K562 (cell line): ENCODE measurements at regions not wholly inside any gene's neighbourhood (a gene's known extent, or its start where the extent isn't known, plus 50 kb on each side); places are given as distances from the start of the nearest gene placed in this dataset.

Experiments
- ATAC-seq: fragments of 200-7000 bp; cut with Tn5 transposase; 3 replicates; pipeline ENCODE4 v1.9.1; 2020; ENCODE audit warnings: moderate library complexity
- BruUV-seq: library from RNA; stranded (reverse); fragments of 400-500 nt; replicated peaks from 2 replicates; lab custom pipeline; 2021; lab: Mats Ljungman, UMichigan
- CTCF ChIA-PET: fragments of 300-600 bp; formaldehyde crosslinking; extraction: SDS; loops from one replicate; lab custom pipeline; 2021; ENCODE audit warnings: low intra/inter-chr PET ratio; lab: Yijun Ruan, JAX
- POLR2A ChIA-PET: fragments of 300-600, 350-650 bp; sonication (Branson Sonifier 250); formaldehyde crosslinking; extraction: SDS; loops from one replicate; lab custom pipeline; 2021; ENCODE audit warnings: antibody characterized with exemption, inconsistent platforms; lab: Yijun Ruan, JAX
- DNase-seq, 4 experiments: peaks; one replicate each; pipeline versions ENCODE4 v3.0.0 to v3.0.0-alpha.2; 2011 to 2018; ENCODE audit warnings: low spot score in 3 of 4, mixed read lengths in 3 of 4; ENCODE audit errors: extremely low read depth in 1 of 4
- FAIRE-seq: peaks from 2 replicates; lab custom pipeline; 2011; peaks lifted over from hg19 to GRCh38; lab: Jason Lieb, UNC
- H2AFZ ChIP-seq: 2 replicates; pipeline ENCODE4 v1.6.0; 2011; ENCODE audit warnings: low read depth, low read length, control low read depth, inconsistent platforms
- H3K27ac ChIP-seq: fragments of 200-600 bp; 3 replicates; pipeline ENCODE4 v1.8.0; 2011; ENCODE audit warnings: low read depth, mild to moderate bottlenecking, control low read depth, inconsistent platforms, low read length, moderate library complexity, mixed read lengths; ENCODE audit errors: extremely low read depth
- H3K27me3 ChIP-seq, 2 experiments: fragments of 300-600 bp in 1 of 2; 2 replicates in 1 of 2; 3 replicates in 1 of 2; pipeline versions ENCODE4 v1.6.0 to v1.8.0; 2011; ENCODE audit warnings: inconsistent platforms in 2 of 2, low read length in 2 of 2, mild to moderate bottlenecking in 1 of 2, mixed read lengths in 1 of 2, moderate library complexity in 1 of 2; ENCODE audit not compliant: control insufficient read depth in 2 of 2, insufficient read depth in 2 of 2
- H3K36me3 ChIP-seq: fragments of 300-600 bp; 3 replicates; pipeline ENCODE4 v1.8.0; 2011; ENCODE audit warnings: mild to moderate bottlenecking, low read length, inconsistent platforms; ENCODE audit not compliant: control insufficient read depth, insufficient read depth
- H3K4me1 ChIP-seq, 2 experiments: fragments of 200-600 bp in 1 of 2; replicated peaks in 1 of 2; 2 replicates in 1 of 2; 3 replicates in 1 of 2; pipeline versions ENCODE4 v1.5.1 to v1.8.0; 2011; ENCODE audit warnings: inconsistent platforms in 2 of 2, low read length in 2 of 2, mild to moderate bottlenecking in 1 of 2, mixed read lengths in 1 of 2, moderate library complexity in 1 of 2; ENCODE audit not compliant: control insufficient read depth in 2 of 2, insufficient read depth in 2 of 2
- H3K4me2 ChIP-seq: 2 replicates; pipeline ENCODE4 v1.6.1; 2011; ENCODE audit warnings: low read length, control low read depth, inconsistent platforms, mixed read lengths; ENCODE audit not compliant: insufficient read depth
- H3K4me3 ChIP-seq: fragments of 200-600 bp; sonication (generic), shearing (Covaris generic); 2 replicates; pipeline ENCODE4 v1.5.1; 2016; ENCODE audit warnings: control low read depth, inconsistent platforms
- H3K79me2 ChIP-seq: fragments of 200-600 bp; 3 replicates; pipeline ENCODE4 v1.8.0; 2011; ENCODE audit warnings: low read length, inconsistent platforms; ENCODE audit not compliant: control insufficient read depth, insufficient read depth
- H3K9ac ChIP-seq, 2 experiments: 2 replicates each; pipeline versions ENCODE4 v1.6.0 to v1.6.1; 2011; ENCODE audit warnings: low read depth in 2 of 2, low read length in 2 of 2, control low read depth in 1 of 2, inconsistent platforms in 1 of 2, mild to moderate bottlenecking in 1 of 2, mixed read lengths in 1 of 2; ENCODE audit not compliant: insufficient read depth in 1 of 2
- H3K9me1 ChIP-seq: one replicate; pipeline ENCODE4 v1.6.0; 2011; ENCODE audit warnings: inconsistent platforms, mild to moderate bottlenecking, low read length, moderate library complexity; ENCODE audit not compliant: control insufficient read depth, insufficient read depth
- H3K9me3 ChIP-seq: replicated peaks from 2 replicates; pipeline ENCODE4 v1.5.1; 2011; ENCODE audit warnings: low read depth, low read length, inconsistent platforms; ENCODE audit not compliant: control insufficient read depth, insufficient read depth
- H4K20me1 ChIP-seq: replicated peaks from 2 replicates; pipeline ENCODE4 v1.6.1; 2011; ENCODE audit warnings: low read length, inconsistent platforms, mixed read lengths; ENCODE audit not compliant: control insufficient read depth, insufficient read depth
- CLOCK ChIP-seq: fragments of 250-450 bp; sonication (Bioruptor Pico); IDR thresholded peaks from 2 replicates; pipeline ENCODE4 v1.4.0; 2020; ENCODE audit warnings: mild to moderate bottlenecking, moderate library complexity, borderline replicate concordance
- FOXJ2 ChIP-seq: fragments of 200-800 bp; sonication (Bioruptor generic); IDR thresholded peaks from 2 replicates; pipeline ENCODE4 v1.6.1; 2016; ENCODE audit warnings: missing genetic modification characterization, missing compliant biosample characterization
- HDAC6 ChIP-seq: IDR thresholded peaks from 2 replicates; pipeline ENCODE4 v1.6.1; 2012; ENCODE audit warnings: low read depth, mild to moderate bottlenecking, control low read depth, inconsistent platforms, low read length, moderate library complexity
- HDAC8 ChIP-seq: fragments of 450-650 bp; IDR thresholded peaks from 2 replicates; pipeline ENCODE4 v1.6.1; 2016; ENCODE audit warnings: mild to moderate bottlenecking, missing genetic modification characterization, moderate library complexity, missing compliant biosample characterization
- MIER1 ChIP-seq: fragments of 450-650 bp; IDR thresholded peaks from 2 replicates; pipeline ENCODE4 v1.6.1; 2016; ENCODE audit warnings: antibody characterized with exemption, mild to moderate bottlenecking, low read depth
- POLR2B ChIP-seq: fragments of 450-650 bp; IDR thresholded peaks from 2 replicates; pipeline ENCODE4 v1.6.1; 2018; ENCODE audit warnings: low read depth; ENCODE audit not compliant: partially characterized antibody
- RBM39 ChIP-seq: fragments of 200-400 bp; formaldehyde crosslinking; optimal IDR thresholded peaks from 2 replicates; pipeline ENCODE3; 2018; ENCODE audit warnings: low read depth, low read length
- THRAP3 ChIP-seq: fragments of 450-650 bp; IDR thresholded peaks from 2 replicates; pipeline ENCODE4 v1.6.1; 2016; ENCODE audit warnings: mild to moderate bottlenecking, inconsistent platforms, borderline replicate concordance
- ZNF217 ChIP-seq: sonication (generic); formaldehyde crosslinking; IDR thresholded peaks from 2 replicates; pipeline ENCODE4 v1.8.0; 2022; ENCODE audit warnings: mild to moderate bottlenecking, missing genetic modification reagents
- ZNF507 ChIP-seq: conservative IDR thresholded peaks from 2 replicates; pipeline ENCODE4 v1.6.1; 2017; ENCODE audit warnings: missing genetic modification characterization, missing compliant biosample characterization
- ZSCAN32 ChIP-seq: fragments of 450-650 bp; formaldehyde crosslinking; IDR thresholded peaks from 2 replicates; pipeline ENCODE4 v1.4.0; 2020; ENCODE audit warnings: mild to moderate bottlenecking, moderate library complexity
- WGBS: fragments of 100-300 bp; shearing (Covaris generic); methylation state at CpG from one replicate; pipeline ENCODE4 v1.1.6; 2016; ENCODE audit warnings: low coverage, mixed read lengths; ENCODE audit not compliant: insufficient coverage; ENCODE audit errors: missing lambda C conversion rate; 5-methylcytosine and 5-hydroxymethylcytosine counted together
- in situ Hi-C: fragments of 300-500 bp; cut with MboI; formaldehyde crosslinking; loops from 4 replicates; pipeline ENCODE4 v1.15.0; 2018; ENCODE audit warnings: inconsistent platforms, mixed read lengths
- intact Hi-C: fragments of 100-400 bp; cut with micrococcal nuclease; formaldehyde crosslinking; loops from 2 replicates; pipeline ENCODE4 v1.14.2; 2022
- TF ChIP-seq, protein P1 (sequence below): sonication (generic); formaldehyde crosslinking; IDR thresholded peaks from 2 replicates; pipeline ENCODE4 v1.9.0; 2022; ENCODE audit warnings: mild to moderate bottlenecking, missing genetic modification reagents

DNA sequence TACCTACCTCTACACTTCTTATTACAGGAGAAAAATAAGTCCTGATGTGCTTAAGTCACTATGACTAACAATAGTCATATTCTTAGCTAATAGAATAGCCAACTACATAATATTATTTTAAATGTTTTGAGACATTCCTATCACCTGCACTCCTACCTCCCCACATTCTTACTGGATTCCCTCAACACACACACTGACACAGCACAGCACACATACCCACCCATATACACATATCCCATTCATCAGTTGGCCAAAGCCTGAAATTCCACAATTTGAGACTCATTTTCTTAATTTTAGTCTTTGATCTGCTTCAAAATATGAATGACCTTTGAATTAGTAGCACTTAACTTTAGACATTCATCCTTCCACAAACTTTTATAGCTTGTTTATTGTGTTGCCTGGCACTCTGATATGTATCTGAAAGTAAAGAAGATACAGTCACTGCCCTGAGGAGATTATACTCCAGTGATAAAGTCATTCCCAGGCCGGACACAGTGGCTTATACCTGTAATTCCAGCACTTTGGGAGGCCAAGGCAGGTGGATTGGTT lies 168.3 kb upstream of the RASA1 start:
- Histone ChIP-seq H3K9me1 (no peaks in the 10 kb centered on the region), H3K9me3 (no peaks in the 10 kb centered on the region), H4K20me1 (no peaks in the 10 kb centered on the region), H3K4me1 (no peaks in the 10 kb centered on the region), H3K36me3 (no peaks in the 10 kb centered on the region), H3K79me2 (no peaks in the 10 kb centered on the region), H3K9ac (no peak overlapping the region), H2AFZ (no peak overlapping the region), H3K4me3 (no peak overlapping the region), H3K27ac (no peak overlapping the region), H3K27me3 (no peaks in the 10 kb centered on the region), H3K4me2 (no peak overlapping the region)
- FAIRE-seq, result no peak
- DNase-seq, result no peak
- no TSS peak for BruUV-seq
- intact Hi-C loops, result no loop called here
- TF ChIP-seq FOXJ2 (tag), result 0 out of 2 replicates have a peak, but pooled peaks have one; percentile 36
- TF ChIP-seq, protein P1, sequence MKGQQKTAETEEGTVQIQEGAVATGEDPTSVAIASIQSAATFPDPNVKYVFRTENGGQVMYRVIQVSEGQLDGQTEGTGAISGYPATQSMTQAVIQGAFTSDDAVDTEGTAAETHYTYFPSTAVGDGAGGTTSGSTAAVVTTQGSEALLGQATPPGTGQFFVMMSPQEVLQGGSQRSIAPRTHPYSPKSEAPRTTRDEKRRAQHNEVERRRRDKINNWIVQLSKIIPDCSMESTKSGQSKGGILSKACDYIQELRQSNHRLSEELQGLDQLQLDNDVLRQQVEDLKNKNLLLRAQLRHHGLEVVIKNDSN (CRISPR knock-in tag), result no peak
- TF ChIP-seq THRAP3, result no peak
- no peak for TF ChIP-seq RBM39
- ChIA-PET CTCF (no interaction called here), POLR2A (no interaction called here)
- 0% methylated on average over 1 of the region's 1 CpG for WGBS
- in situ Hi-C loops, result no loop called here
- no peak for ATAC-seq

DNA sequence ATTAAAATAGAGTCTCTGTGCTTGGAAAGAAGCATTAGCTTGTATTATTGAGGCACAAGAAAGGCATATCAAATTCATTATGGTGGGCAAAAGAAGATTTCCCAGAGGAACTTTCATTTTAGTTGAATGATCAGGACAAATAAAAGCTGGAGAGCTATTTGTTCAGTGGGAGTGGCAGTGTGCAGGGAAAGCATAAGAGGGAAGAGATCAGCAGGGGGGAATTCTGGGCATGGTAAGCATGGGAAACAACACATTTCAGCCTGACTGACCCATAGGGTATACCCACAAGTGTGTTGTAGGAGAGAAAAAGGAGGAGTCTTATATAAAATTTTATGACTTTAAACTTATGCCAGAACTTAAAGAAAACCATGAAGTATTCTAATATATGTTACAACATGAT lies 167.7 kb upstream of the RASA1 start:
- CTCF ChIA-PET, result no interaction called here
- no peaks in the 10 kb centered on the region for H4K20me1 ChIP-seq
- POLR2A ChIA-PET, result no interaction called here
- intact Hi-C loops (no loop called here), in situ Hi-C loops (no loop called here)
- no peaks in the 10 kb centered on the region for H3K79me2 ChIP-seq
- H3K36me3 ChIP-seq, result no peaks in the 10 kb centered on the region
- no peak for TF ChIP-seq MIER1
- no peak for TF ChIP-seq CLOCK
- TF ChIP-seq HDAC6, result no peak
- no peak for TF ChIP-seq HDAC8 (tag)
- TF ChIP-seq ZNF217, result no peak
- TF ChIP-seq POLR2B, result no peak
- TF ChIP-seq ZSCAN32, result no peak
- TF ChIP-seq ZNF507 (tag), result no peak
- no peak overlapping the region for H3K9ac ChIP-seq
- ATAC-seq (no peak), FAIRE-seq (no peak), DNase-seq (no peak)
- H3K27ac ChIP-seq, result no peak overlapping the region
- no peaks in the 10 kb centered on the region for H3K4me1 ChIP-seq
- H3K4me2 ChIP-seq, result no peak overlapping the region
- no peaks in the 10 kb centered on the region for H3K9me3 ChIP-seq
- H3K27me3 ChIP-seq, result no peaks in the 10 kb centered on the region
- H3K4me3 ChIP-seq, result no peak overlapping the region
- no peaks in the 10 kb centered on the region for H3K9me1 ChIP-seq
- H2AFZ ChIP-seq, result no peak overlapping the region
- BruUV-seq, result no TSS peak
